ENCODE measurements at regions not wholly inside any gene's neighbourhood (a gene's known extent, or its start where the extent isn't known, plus 50 kb on each side); places are given as distances from the start of the nearest gene placed in this dataset.
"Not testable (repeated sequence)": the region's sequence is repeated elsewhere in the genome, so short reads cannot be mapped to it uniquely, and the experiment has no call there.

DNA sequence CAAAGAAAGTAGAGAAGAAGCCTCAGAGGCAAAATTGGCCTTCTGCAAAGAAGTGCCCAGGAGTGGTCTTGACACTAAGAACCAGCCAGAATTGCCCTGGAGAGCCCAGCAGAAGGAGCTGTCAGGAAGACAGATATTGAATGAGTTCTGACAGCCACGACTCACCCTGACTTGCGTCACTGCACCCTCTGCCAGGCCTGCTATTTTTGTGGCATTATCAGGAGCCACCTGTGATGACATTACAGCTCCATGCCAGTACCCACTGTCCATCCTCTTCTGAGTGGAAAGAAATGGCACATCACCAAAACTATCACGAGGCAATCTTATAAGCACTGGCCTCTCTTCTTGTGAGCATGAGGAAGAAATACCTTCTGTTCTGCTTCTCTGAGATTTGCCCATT, 67.7 kb downstream of the SMIM20 start:
- no peak for DNase-seq (ENCODE audit: low read depth in 2 of 2)

- DNase-seq (ENCODE audit: low read depth in 2 of 2): no peak
Measured at GRCh38 chr4:25982962-25983361, 68.9 kb downstream of the SMIM20 start.

- no peak for DNase-seq (ENCODE audit: low read depth in 2 of 2)
Measured at GRCh38 chr4:25984266-25984665, 70.2 kb downstream of the SMIM20 start.

- DNase-seq (ENCODE audit: low read depth in 2 of 2): no peak
Measured at GRCh38 chr4:25984796-25985195, 70.8 kb downstream of the SMIM20 start.

DNA sequence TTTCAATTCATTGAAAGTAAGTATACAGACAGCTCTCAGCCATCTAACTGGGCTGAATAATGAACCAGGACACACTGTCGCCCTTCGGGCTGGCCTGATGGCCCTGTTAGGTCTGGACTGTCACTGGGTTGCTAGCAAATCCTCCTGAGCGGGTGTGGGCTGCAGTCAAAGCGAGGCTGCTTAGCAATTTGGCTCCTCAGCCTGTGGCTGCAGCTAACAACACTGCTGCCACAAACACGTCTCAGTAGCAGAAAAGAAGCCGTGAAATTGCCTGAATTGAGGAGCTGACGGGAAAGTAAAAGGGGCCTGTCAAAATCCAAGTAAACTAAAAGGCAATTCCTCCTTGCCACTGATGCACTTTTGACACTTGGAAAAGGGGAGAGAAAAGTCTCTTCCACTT, 72.8 kb downstream of the SMIM20 start:
- DNase-seq (ENCODE audit: low read depth in 2 of 2): no peak

DNA sequence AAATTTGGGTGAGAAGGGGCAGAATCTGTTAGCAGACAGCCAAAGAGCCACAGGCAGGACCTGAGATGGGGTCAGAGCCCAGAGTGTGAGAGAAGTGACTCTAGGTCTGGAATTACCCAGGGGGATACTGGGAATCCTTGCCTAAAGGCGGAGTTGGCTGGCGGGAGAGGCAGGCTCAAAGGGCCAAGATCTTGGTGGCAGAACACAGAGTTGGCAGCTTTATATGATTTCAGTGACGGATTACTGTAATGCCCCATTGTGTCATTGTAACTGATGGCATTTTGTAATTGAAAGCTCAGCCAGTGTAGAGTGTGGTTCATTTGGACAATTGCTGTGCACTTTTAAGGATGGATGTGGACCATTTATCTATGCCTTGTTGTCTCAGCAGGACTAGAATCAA, 77.3 kb downstream of the SMIM20 start:
- DNase-seq (ENCODE audit: low read depth in 2 of 2): no peak

DNA sequence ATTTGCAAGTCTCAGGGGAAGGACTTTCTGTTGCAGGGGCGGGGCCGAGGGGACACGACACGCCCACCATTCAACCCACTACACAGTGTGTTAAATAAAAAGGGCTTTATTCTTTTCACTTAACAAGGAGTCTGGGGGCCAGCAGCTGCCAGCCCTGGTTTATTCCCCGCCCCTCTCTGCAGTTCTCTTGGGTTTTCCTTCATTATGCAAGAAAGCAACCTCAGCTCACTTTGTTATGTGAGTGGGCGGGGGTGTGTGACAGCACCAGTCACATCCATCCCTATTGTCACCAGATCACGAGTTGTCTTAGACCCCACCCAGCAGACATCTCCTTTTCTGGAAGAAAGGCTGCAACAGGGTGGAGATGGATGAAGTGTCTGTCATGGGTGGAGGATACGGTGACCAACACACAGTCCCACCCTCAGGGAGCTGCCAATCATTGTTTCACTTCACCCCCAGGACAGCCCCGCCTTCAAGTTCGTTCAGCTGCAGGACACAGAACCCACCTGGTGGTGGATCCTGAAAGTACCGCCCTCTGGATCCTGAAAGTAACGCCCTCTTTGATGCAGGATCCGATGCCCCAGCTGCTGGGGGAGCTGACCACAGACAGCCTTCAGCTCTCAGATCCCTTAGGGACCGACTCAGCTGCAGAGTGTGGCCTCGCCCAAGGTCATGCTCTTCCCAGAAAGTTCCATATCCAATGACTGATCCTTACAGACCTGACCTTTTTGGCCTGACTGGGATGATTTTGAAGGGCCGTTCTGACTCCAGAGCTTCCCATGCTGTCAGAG, 79.6 kb downstream of the SMIM20 start:
- DNase-seq (ENCODE audit: low read depth in 2 of 2): no peak

DNA sequence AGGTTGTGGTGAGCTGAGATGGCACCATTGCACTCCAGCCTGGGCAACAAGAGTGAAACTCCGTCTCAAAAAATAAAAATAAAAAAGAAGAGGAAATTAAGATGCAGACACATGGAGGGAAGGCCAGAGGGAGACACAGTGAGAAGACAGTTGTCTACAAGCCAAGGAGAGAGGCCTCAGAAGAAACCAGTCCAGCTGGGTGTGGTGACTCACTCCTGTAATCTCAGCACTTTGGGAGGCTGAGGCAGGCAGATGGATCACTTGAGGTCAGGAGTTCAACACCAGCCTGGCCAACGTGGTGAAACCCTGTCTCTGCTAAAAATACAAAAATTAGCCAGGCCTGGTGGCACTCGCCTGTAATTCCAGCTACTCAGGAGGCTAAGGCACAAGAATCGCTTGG, 80.6 kb downstream of the SMIM20 start:
- DNase-seq (ENCODE audit: low read depth in 2 of 2): not testable (repeated sequence)

DNA sequence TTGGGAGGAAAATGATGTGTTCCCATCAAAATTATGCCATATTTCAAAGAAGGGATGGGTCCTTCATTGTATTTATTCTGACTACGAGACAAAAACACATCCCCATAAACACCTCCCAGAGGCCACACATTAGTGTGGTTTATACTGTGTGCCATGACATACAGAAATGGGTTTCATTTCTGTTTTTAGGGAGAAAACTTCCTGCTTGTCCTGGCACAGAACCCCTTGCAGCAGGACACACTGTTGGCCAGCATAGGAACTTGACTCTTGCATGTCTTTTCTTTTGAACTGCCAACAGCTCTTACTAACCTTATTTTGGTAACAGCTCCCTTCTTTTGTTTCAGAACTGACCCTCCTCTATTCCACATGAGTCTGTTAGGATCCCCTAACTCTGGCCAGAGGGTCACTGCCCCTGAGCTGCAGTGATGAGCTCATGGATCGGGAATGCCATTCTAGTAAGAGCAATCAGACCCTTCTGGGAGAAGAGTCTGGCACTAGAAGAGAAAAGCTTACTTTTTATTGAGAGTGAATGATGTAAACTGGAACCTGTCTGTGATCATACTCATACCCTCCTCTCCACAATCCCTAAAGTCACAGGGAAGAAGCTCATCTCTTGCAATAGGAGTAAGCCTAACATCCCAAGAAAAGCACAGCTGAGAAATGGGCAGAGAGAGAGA, 86.4 kb downstream of the SMIM20 start:
- no peak for DNase-seq (ENCODE audit: low read depth in 2 of 2)

- no peak for DNase-seq (ENCODE audit: low read depth in 2 of 2)
Measured at GRCh38 chr4:26001413-26001812, 87.4 kb downstream of the SMIM20 start.

GRCh38 chr4:26001816-26002215, 87.8 kb downstream of the SMIM20 start:
- no peak for DNase-seq (ENCODE audit: low read depth in 2 of 2)

GRCh38 chr4:26003056-26003455, 89.0 kb downstream of the SMIM20 start:
- no peak for DNase-seq (ENCODE audit: low read depth in 2 of 2)

- DNase-seq (ENCODE audit: low read depth in 2 of 2): no peak
Measured at GRCh38 chr4:26004290-26004689, 90.3 kb downstream of the SMIM20 start.

GRCh38 chr4:26005764-26006163, 91.7 kb downstream of the SMIM20 start:
- DNase-seq (ENCODE audit: low read depth in 2 of 2): no peak

GRCh38 chr4:26008737-26009136, 94.7 kb downstream of the SMIM20 start:
- no peak for DNase-seq (ENCODE audit: low read depth in 2 of 2)

DNA sequence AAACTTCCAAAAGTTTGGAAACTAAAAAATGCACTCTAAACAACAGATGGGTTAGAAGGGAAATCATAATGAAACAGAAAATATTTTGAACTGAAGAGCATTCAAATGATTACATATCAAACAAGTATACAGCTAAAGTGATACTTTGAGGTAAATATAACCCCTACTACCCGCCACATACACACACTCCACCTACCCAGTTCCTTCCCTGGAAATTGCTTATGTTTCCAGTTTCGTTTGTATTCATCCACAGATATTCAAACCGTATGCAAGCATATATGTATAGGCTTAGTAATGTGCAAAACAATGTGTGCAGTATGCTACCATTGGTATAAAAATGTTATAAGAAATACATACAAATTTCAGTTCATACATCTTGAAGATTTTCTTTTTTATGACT, 95.5 kb downstream of the SMIM20 start:
- DNase-seq (ENCODE audit: low read depth in 2 of 2): no peak

- DNase-seq (ENCODE audit: low read depth in 2 of 2): no peak
Measured at GRCh38 chr4:26010304-26010703, 96.3 kb downstream of the SMIM20 start.

DNA sequence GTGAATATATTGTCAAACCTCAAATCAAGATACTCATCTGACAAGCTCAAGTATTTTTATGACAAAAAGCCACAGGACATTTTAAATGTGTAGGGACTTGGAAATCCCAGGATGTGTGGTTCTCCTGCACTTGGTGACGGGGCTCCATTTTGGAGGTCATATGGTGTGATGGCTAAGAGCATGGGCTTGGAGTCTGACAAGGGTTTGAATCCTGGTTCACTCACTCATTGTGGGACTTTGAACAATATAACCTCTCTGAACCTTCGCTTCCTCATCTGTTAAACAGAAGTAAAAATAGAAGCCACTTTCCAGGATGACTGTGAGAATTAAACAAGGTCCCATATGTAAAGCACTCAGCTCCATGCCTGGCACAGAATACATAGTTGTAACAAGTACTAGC, 99.6 kb downstream of the SMIM20 start:
- DNase-seq (ENCODE audit: low read depth in 2 of 2): no peak

DNA sequence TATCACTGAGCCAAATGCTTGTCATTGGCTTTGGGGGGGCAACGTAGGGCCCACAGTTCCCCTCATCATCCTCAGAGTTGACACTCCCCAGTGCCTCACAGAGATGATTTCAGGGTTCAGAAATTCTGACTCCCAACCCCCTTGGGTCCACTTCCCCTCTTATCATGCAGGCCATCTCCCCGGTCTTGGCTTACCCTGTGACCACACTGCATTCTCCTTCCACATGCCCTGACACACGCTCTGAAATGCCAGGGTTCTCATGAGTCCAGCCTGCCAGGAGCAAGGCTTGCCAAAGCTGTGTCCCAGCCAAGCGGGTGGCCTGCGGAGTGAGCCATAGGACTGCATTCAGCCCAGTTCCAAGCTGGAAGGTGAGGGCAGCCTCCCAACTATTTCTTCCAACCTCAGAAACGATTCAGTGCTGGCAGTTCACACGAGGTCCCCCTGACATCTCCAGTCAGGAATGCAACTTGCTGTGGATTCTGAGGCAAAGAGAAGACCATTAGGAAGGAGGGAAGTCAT, 101.2 kb downstream of the SMIM20 start:
- no peak for DNase-seq (ENCODE audit: low read depth in 2 of 2)

GRCh38 chr4:26015906-26016305, 101.9 kb downstream of the SMIM20 start:
- no peak for DNase-seq (ENCODE audit: low read depth in 2 of 2)

GRCh38 chr4:26017531-26017930, 103.5 kb downstream of the SMIM20 start:
- DNase-seq (ENCODE audit: low read depth in 2 of 2): no peak

DNA sequence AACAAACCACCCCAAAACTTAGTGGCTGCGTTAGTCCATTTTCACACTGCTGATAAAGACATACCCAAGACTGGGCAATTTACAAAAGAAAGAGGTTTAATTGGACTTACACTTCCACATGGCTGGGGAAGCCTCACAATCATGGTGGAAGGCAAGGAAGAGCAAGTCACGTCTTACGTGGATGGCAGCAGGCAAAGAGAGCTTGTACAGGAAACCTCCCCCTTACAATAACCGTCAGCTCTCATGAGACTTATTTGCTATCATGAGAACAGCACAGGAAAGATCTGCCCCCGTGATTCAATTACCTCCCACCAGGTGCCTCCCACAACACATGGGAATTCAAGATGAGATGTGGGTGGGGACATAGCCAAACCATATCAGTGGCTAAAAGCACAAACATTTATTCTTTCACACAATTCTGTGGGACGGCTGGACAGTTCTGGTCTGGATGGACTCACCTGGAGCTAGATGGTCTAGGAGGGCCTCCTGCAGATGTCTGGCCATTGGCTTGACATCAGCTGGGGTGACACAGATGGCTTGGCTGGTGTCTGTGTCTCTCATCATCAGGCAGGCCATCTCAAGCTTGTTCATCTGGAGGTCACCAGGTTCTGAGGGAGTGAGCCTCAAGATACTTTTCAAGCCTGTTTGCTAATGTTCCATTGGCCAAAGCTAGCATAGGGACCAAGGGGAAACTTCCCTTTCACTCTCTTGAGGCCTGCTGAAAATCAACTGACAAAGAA, 104.1 kb downstream of the SMIM20 start:
- DNase-seq (ENCODE audit: low read depth in 2 of 2): not testable (repeated sequence)

Measured in stimulated activated CD8-positive, alpha-beta memory T cell treated with anti-CD3 and anti-CD28 coated beads, Interleukin-2, amount 100 ng/mL, for 1 hour (primary cell).